ENCODE measurements at regions not wholly inside any gene's neighbourhood (a gene's known extent, or its start where the extent isn't known, plus 50 kb on each side); places are given as distances from the start of the nearest gene placed in this dataset.

DNA sequence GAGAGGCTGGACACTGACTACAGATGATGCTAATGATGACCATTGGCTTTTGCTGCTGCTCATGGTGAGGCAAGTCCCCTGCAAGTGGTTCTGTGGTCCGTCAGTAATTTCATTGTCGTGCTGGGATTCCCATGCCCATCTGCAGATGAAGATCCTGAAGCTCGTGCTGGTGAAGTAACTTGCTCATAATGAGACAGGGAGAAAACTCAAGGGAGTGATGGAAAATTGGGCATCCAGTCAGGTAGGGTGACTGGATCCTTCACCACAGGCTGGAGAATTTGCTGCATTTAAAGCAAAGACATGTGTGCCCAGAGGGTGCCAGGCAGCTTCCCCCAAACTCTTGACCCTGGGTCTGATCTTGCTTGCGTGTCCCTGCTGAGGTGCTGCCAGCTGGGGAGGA, 125.6 kb downstream of the TSN start:
- H3K4me3 ChIP-seq (ENCODE audit: low read depth, low read length), result no peak overlapping the region
- no peak for DNase-seq (ENCODE audit: low read depth)
- TF ChIP-seq, protein P1, sequence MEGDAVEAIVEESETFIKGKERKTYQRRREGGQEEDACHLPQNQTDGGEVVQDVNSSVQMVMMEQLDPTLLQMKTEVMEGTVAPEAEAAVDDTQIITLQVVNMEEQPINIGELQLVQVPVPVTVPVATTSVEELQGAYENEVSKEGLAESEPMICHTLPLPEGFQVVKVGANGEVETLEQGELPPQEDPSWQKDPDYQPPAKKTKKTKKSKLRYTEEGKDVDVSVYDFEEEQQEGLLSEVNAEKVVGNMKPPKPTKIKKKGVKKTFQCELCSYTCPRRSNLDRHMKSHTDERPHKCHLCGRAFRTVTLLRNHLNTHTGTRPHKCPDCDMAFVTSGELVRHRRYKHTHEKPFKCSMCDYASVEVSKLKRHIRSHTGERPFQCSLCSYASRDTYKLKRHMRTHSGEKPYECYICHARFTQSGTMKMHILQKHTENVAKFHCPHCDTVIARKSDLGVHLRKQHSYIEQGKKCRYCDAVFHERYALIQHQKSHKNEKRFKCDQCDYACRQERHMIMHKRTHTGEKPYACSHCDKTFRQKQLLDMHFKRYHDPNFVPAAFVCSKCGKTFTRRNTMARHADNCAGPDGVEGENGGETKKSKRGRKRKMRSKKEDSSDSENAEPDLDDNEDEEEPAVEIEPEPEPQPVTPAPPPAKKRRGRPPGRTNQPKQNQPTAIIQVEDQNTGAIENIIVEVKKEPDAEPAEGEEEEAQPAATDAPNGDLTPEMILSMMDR (IDR thresholded peaks at IDR 0.05; ENCODE audit: control insufficient read depth, extremely low read depth, insufficient read depth), result no peak

DNA sequence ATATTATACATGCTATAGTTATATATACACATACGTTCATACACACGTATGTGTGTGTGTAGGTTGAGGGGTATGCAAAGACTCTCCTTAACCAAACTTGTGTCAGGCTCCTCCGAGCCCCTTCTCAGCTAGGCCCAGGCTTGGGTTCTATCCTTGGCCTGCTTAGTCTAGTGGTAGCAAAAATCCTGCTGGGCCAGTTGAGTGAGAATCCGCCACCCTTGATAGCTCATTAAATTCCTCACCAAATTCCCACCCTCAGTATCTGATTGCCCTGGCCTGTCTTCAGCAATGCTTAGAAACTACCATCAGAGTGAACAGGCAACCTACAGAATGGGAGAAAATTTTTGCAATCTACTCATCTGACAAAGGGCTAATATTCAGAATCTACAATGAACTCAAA, 126.5 kb downstream of the TSN start:
- DNase-seq (ENCODE audit: low read depth), result no peak
- TF ChIP-seq, protein P1 (IDR thresholded peaks at IDR 0.05; ENCODE audit: control insufficient read depth, extremely low read depth, insufficient read depth), result no peak
- H3K4me3 ChIP-seq (ENCODE audit: low read depth, low read length), result no peak overlapping the region

DNA sequence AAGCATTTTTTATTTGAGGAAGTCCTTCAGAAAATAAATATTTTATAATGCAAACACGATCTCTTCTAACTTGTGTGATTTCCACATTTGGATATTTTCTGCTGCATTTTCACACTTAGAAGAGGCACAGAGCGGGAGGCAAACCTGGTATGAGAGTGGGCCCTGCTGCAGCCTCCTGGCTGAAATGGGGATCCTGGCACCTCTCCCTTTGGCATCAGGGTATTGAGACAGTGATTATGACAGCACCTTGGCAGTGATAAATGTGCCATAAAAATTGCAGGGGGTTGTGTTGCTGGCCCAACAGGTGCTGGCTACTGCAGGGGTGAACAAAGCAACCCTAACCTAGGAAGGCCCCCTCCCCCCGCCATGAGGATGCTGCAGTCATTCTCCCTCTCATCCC, 128.6 kb downstream of the TSN start:
- TF ChIP-seq, protein P1 (IDR thresholded peaks at IDR 0.05; ENCODE audit: control insufficient read depth, extremely low read depth, insufficient read depth), result no peak
- H3K4me3 ChIP-seq (ENCODE audit: low read depth, low read length), result no peak overlapping the region
- no peak for DNase-seq (ENCODE audit: low read depth)

DNA sequence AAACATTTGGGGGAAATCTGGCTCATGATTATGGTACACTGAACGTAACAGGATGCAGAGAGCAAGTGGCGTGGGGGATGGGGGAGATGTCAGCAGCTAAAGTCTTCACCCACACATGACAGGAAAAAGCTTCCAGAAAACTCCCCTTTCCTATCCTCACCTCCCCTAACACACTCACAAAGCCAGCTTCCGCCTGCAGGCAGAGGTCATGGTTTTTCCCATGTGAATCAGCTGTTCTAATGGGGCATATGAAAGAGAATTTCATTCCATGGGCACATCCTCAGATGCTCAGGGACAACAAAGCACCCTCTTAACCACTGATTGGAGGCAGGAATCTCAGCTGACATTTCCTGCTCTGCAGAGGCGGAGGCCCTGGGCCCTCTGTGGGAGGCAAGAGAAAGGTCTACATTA, 129.1 kb downstream of the TSN start:
- no peak for DNase-seq (ENCODE audit: low read depth)
- TF ChIP-seq, protein P1 (IDR thresholded peaks at IDR 0.05; ENCODE audit: control insufficient read depth, extremely low read depth, insufficient read depth), result no peak
- H3K4me3 ChIP-seq (ENCODE audit: low read depth, low read length), result no peak overlapping the region

DNA sequence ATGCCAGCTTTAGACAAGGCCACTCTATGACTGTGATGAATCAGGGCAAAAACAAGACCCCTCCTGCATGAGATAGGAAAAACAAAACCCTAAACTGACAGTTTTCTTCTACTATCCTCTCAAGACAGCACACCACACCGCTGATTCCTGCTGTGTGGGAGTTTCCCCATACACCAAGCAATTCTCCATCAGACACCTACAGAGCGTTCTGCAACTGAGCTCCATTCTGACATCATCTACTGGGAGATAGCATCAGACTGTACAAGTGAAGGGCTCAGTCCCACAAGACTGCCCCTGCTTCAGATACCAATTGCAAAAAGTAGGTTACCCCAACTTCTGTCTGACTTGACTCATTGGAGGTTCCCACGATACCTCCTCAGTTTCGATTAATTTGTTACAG, 130.6 kb downstream of the TSN start:
- TF ChIP-seq, protein P1 (IDR thresholded peaks at IDR 0.05; ENCODE audit: control insufficient read depth, extremely low read depth, insufficient read depth), result no peak
- H3K4me3 ChIP-seq (ENCODE audit: low read depth, low read length), result no peak overlapping the region
- DNase-seq (ENCODE audit: low read depth), result no peak

DNA sequence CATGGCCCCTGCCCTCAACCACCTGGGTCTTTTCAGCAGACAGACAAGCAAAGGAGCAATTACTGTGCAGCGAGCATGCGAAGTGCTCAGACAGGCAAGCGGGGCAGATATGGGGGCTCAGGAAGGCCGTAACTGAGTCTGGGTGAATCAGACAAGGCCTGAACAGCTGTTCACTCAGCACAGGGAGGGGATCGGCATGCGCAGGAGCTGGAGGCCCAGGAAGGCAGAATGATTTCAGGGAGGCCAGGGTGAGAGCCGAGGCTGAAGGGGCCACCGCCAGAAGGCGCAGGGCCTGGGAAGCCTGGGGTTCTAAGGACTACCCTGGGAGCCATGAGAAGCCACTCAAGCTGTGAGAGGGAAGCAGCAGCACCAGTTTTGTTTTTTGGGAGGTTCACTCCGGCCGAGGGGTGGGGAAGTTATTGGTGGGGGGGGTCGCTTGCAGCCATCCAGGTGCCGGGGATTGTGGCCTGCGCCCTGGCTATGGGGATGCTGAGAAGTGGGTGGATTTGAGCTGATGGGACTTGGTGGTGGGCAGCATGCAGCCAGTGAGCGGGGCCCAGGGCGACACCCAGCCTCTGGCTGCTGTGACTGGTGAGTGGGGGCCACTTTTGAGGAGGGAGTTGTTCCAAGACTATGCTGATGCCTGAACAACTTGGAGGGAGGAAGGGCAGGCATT, 132.2 kb downstream of the TSN start:
- TF ChIP-seq, protein P1 (IDR thresholded peaks at IDR 0.05; ENCODE audit: control insufficient read depth, extremely low read depth, insufficient read depth), result no peak
- no peak overlapping the region for H3K4me3 ChIP-seq (ENCODE audit: low read depth, low read length)
- DNase-seq (ENCODE audit: low read depth), result no peak

DNA sequence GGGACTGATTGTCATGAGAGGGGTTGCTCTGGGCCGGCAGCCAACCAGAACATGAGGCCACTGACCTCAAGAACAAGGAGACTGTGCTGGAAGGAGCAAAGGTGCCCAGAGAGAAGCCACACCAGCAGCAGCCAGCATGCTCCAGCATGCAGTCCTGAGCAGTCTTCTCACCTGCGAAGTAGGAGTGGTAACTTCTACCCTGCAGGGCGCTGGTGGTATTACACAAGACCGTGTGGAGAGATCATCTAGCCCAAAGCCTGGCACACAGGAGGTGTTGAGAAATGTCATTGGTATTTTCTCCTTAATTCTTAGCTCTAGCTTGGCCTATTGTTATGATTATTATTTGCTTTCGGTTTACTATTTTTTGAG, 132.7 kb downstream of the TSN start:
- TF ChIP-seq, protein P1 (IDR thresholded peaks at IDR 0.05; ENCODE audit: control insufficient read depth, extremely low read depth, insufficient read depth), result 0 out of 2 replicates have a peak, but pooled peaks have one; percentile 13
- no peak overlapping the region for H3K4me3 ChIP-seq (ENCODE audit: low read depth, low read length)
- DNase-seq (ENCODE audit: low read depth), result no peak

Measured in LNCaP clone FGC (cell line).